Lower leg skin (tissue), 4 donors: ENCODE measurements at regions not wholly inside any gene's neighbourhood (a gene's known extent, or its start where the extent isn't known, plus 50 kb on each side); places are given as distances from the start of the nearest gene placed in this dataset.

ENCODE experiments used
- DNase-seq, 2 donors: peaks; one replicate each; pipeline ENCODE4 v3.0.0-alpha.2; 2019; ENCODE audit warnings: low spot score in 2 of 2
- H3K4me3 ChIP-seq: fragments of 200-600 bp; sonication (generic); 2 replicates; pipeline ENCODE4 v1.5.1; 2017; ENCODE audit warnings: mild to moderate bottlenecking, low read depth; ENCODE audit not compliant: poor library complexity, severe bottlenecking
- CTCF ChIP-seq, 3 donors: fragments of 450-650 bp; IDR thresholded peaks; one replicate each; pipeline ENCODE4 v1.5.1; 2016; ENCODE audit warnings: antibody characterized with exemption in 3 of 3, mild to moderate bottlenecking in 3 of 3, moderate library complexity in 2 of 3
- POLR2A ChIP-seq, 2 donors: fragments of 450-650 bp; IDR thresholded peaks; one replicate each; pipeline ENCODE4 v1.6.1; 2016 to 2017; ENCODE audit warnings: antibody characterized with exemption in 2 of 2, mild to moderate bottlenecking in 1 of 2, moderate library complexity in 1 of 2
- WGBS, 2 donors: methylation state at CpG; one replicate each; pipeline ENCODE4 v1.1.5; 2018; 5-methylcytosine and 5-hydroxymethylcytosine counted together
- intact Hi-C: fragments of 100-400 bp; cut with DNase I; formaldehyde crosslinking; loops from one replicate; pipeline ENCODE4 v1.15.0; 2023; ENCODE audit warnings: low total_unique reads

- no peak for TF ChIP-seq POLR2A (IDR thresholded peaks at IDR 0.05)
- no peak for TF ChIP-seq CTCF (IDR thresholded peaks at IDR 0.05)
- intact Hi-C loops, result no loop called here
- 70 to 92% methylated on average over 1 of the region's 1 CpG for WGBS, 2 donors
- no peak for DNase-seq
- H3K4me3 ChIP-seq, result no peak overlapping the region
These were observed 155.7 kb upstream of the RIOK2 start for GRCh38 chr5:97338729-97339128.

- WGBS, 2 donors, result 57 to 60% methylated on average over 1 to 4 of the region's 4 CpGs
- no peak for DNase-seq
- no peak overlapping the region for H3K4me3 ChIP-seq
- no peak for TF ChIP-seq CTCF (IDR thresholded peaks at IDR 0.05)
- intact Hi-C loops, result no loop called here
These were observed 172.7 kb upstream of the RIOK2 start for GRCh38 chr5:97355775-97356174.

- 73 to 75% methylated on average over 3 of the region's 3 CpGs for WGBS, 2 donors
- intact Hi-C loops, result no loop called here
- no peak for DNase-seq
- no peak overlapping the region for H3K4me3 ChIP-seq
- TF ChIP-seq CTCF (IDR thresholded peaks at IDR 0.05), result no peak
- TF ChIP-seq POLR2A (IDR thresholded peaks at IDR 0.05), result no peak
These were observed 180.5 kb upstream of the RIOK2 start for GRCh38 chr5:97363577-97363976.

GRCh38 chr5:97364731-97365130, 181.7 kb upstream of the RIOK2 start:
- no peak for DNase-seq
- 14 to 19% methylated on average over 1 of the region's 1 CpG for WGBS, 2 donors

GRCh38 chr5:97365163-97365845, 182.3 kb upstream of the RIOK2 start:
- DNase-seq, result no peak
- TF ChIP-seq CTCF (IDR thresholded peaks at IDR 0.05), result no peak
- no peak for TF ChIP-seq POLR2A (IDR thresholded peaks at IDR 0.05)
- no peak overlapping the region for H3K4me3 ChIP-seq
- intact Hi-C loops, result no loop called here

More at GRCh38 chr5:97364731-97365130, 181.7 kb upstream of the RIOK2 start:
- intact Hi-C loops, result no loop called here
- no peak for TF ChIP-seq POLR2A (IDR thresholded peaks at IDR 0.05)
- no peak for TF ChIP-seq CTCF (IDR thresholded peaks at IDR 0.05)
- H3K4me3 ChIP-seq, result no peak overlapping the region

- intact Hi-C loops, result no loop called here
- 67 to 78% methylated on average over 4 of the region's 4 CpGs for WGBS, 2 donors
- no peak for DNase-seq
- H3K4me3 ChIP-seq, result no peak overlapping the region
- TF ChIP-seq CTCF (IDR thresholded peaks at IDR 0.05) (no peak), POLR2A (IDR thresholded peaks at IDR 0.05) (no peak)
These were observed 182.9 kb upstream of the RIOK2 start for GRCh38 chr5:97365918-97366317.
